Stimulated activated CD4-positive, alpha-beta T cell treated with anti-CD3 and anti-CD28 coated beads, Interleukin-1b, Interleukin-23, amount 100 ng/mL, for 24 hours (primary cell): ENCODE measurements at regions not wholly inside any gene's neighbourhood (a gene's known extent, or its start where the extent isn't known, plus 50 kb on each side); places are given as distances from the start of the nearest gene placed in this dataset.
"Not testable (repeated sequence)": the region's sequence is repeated elsewhere in the genome, so short reads cannot be mapped to it uniquely, and the experiment has no call there.

ENCODE experiments used
- DNase-seq, 4 experiments: peaks; one replicate each; pipeline ENCODE4 v3.0.0-alpha.2; 2020; ENCODE audit warnings: low read depth in 4 of 4, low spot score in 1 of 4

GRCh38 chr6:170003451-170004160 lies 252.2 kb downstream of the ERMARD start:
- no peak for DNase-seq

GRCh38 chr6:170003027-170003426 lies 251.6 kb downstream of the ERMARD start:
- DNase-seq, result no peak

- not testable (repeated sequence) for DNase-seq
Observed at GRCh38 chr6:170001782-170002181, 250.4 kb downstream of the ERMARD start.

DNA sequence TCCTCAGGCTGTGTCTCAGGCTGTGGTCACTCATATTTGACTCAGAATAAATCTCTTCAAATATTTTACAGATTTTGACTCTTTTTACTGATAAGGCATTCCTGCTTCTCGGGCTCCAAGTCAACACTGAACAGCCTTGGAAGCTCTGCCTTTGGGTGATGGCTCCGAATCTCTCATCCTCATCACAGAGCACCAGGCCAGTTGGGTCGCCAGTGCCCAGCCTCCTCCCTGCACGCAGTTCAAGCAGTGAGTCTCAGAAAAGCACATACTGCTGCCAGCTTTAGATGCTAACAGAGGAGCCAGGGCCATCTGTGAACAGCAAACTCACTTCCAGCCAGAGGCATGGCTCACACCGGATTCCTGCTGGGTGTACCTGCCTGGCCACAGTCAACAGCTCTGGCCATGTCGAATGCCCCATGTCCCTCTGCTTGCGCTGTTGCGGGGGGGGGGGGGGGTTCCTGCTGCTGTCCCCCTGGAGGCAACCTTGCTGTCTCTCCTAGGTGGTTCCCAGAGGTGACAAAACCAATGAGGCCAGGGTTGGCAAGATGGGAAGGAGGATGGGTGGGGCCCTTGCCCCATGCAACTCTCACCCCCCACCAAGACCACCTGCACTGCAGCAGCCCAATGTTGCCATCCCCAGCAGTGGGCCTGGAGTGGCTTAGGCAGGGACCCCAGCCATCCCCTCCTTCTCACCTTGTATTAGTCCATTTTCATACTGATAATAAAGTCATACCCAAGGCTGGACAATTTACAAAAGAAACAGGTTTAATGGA lies 248.8 kb downstream of the ERMARD start:
- no peak for DNase-seq

DNA sequence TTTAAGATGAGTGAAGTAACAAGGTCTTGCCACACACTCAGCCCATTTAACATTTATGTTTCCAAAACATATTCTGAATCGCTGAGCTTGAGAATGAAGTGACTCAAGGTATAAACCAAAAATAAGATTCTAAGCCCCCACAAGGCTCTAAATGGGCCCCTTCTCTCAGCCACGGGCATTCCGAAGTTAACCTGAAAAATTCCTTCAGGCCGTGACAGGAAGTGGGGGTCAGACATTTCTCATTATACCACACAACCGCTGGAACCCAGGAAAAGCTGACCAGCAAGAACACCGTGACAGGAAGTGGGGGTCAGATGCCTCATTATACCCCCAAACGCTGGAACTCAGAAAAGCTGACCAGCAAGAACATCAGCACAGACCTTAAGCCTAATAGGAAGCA lies 247.9 kb downstream of the ERMARD start:
- no peak for DNase-seq

GRCh38 chr6:169998457-169998856 lies 247.0 kb downstream of the ERMARD start:
- DNase-seq, result no peak

DNA sequence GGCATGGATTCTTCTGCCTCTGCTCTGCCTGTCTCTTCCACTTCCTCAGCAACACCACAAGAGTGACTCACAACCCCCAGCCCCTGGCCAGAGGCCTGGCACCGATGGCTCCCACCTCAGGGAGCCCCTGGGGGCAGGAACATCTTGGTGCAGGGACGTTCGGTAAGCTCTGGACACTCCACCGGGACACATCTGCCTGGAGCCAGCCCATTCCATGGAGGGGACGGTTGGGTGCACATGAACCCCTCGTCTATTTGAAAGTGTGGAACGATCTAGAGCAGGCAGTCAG lies 246.5 kb downstream of the ERMARD start:
- DNase-seq, result no peak

GRCh38 chr6:169997187-169997929 lies 245.9 kb downstream of the ERMARD start:
- DNase-seq, result no peak

DNA sequence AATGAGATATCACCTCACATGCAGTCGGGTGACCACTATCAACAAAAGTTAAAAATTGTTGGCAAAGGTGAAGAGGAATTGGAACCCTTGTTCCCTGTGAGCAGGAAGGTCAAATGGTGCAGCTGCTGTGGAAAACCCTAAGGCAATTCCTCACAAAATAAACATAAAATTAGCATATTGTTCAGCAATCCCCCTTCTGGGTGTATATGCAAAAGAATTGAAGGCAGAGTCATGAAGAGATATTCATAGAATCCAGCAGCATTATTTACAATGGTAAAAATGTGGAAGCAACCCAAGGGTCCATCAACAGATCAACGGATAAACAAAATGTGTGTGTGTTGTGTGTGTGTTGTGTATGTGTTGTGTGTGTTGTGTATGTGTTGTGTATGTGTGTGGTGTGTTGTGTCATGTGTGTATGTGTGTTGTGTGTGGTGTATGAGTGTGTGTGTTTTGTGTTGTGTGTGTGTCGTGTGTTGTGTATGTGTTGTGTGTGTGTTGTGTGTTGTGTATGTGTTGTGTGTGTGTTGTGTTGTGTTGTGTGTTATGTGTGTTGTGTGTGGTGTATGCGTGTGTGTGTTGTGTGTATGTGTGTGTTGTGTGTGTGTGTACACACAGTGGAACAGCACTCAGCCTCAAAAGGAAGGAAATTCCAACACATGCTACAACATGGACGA lies 245.1 kb downstream of the ERMARD start:
- no peak for DNase-seq

- no peak for DNase-seq
Observed at GRCh38 chr6:169994739-169995138, 243.3 kb downstream of the ERMARD start.

DNA sequence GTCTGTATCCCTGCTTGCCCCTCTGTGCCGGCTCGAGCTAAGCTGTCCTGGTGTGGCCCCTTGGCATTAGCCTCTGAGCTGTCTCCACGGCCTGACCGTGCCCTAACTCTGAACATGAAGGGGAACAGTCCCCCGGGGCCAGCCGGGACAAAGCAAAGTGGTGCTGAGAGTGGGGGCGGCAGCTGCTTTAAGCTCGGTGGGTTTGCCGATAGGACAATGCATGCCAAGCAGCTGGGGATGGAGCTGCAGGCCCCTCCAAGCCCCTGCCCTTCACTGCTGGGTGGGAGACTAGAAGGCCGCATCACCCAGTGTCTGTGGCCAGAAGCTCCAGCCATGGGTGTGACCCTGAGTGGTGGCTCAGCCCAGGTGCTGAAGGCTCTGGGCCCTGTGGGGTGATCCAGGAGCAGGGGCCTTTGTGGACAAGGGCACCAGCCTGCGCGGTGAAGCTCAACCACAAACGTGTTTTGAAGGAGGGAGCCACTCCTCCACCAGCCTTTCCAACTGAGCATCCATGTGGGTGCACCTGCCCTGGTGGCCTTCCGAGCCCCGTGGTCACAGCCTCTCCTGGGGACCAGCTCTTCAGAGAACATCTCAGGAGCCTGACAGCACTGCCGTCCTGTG lies 242.5 kb downstream of the ERMARD start:
- no peak for DNase-seq

DNA sequence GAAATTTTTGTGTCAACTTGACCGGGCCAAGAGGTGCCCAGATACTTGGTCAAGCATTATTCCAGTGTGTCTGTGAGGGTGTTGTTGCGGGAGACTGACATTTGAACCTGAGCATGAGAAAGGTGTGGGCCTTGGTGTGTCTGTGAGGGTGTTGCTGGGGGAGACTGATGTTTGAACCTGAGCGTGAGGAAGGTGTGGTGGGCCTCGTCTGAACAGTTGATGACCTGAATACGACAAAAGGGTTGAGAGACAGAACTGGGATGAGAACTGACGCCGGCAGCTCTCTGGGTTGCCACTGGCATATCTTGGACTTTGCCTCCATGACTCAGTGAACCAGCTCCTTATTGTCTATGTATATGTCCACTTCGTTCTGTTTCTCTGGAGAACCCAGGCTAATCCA lies 240.5 kb downstream of the ERMARD start:
- no peak for DNase-seq

DNA sequence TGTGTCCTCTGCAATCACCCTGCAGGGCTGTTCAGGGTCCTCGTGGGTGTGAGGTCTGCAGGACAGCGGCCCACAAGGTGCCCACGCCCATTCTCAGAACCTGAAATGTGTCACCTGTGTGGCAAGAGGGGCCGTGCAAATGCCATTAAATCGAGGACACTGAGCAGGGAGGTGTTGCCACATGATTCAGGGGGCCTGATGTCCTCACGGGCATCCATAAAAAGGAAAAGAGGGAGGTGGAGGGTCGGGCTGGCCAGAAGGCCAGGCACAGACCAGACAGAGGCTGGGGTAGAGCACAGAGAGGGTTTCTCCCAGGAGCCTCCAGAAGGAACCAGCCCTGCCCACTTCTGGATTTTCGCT lies 239.6 kb downstream of the ERMARD start:
- no peak for DNase-seq

- peak; percentile 16 to 47 (median 32) for DNase-seq
Observed at GRCh38 chr6:169990095-169991030, 238.9 kb downstream of the ERMARD start.

GRCh38 chr6:169989594-169989993 lies 238.2 kb downstream of the ERMARD start:
- DNase-seq, result no peak

DNA sequence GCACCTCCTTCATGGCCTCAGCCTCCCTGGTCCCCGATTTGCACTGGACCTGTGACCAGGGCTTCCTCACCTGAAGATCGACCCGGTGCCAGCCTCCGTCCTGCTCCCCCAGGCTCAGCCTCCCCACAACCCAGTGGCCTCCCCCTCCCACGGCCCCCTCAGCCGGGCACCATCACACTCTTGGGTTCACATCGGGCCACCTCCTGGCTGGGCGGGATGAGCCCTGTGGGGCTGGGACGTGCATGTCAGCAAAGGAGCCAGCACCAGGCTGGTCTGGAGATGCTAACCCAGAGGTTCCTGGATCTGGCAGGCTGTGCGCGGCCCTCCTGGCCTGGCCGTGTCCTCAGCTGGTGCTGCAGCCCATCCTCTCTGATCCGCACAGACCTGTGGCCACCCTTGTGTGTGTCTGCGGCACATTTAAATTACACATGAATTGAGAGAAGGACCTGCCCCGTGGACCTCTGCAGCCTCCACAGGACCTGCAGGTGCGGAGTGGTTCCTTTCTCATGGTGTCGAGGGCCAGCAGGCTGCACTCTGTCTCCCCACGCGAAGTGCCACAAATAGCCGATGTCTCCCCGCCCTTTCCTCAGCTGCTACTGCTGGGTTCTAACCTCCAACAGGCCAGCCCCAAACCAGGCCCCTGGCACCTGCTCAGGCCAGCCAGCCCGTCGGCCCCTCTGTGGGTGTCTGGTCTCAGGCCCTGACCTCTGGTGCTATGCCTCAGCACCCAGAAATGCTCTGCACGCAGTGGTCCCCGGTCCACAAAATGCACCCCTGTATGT lies 237.5 kb downstream of the ERMARD start:
- DNase-seq, result no peak

DNA sequence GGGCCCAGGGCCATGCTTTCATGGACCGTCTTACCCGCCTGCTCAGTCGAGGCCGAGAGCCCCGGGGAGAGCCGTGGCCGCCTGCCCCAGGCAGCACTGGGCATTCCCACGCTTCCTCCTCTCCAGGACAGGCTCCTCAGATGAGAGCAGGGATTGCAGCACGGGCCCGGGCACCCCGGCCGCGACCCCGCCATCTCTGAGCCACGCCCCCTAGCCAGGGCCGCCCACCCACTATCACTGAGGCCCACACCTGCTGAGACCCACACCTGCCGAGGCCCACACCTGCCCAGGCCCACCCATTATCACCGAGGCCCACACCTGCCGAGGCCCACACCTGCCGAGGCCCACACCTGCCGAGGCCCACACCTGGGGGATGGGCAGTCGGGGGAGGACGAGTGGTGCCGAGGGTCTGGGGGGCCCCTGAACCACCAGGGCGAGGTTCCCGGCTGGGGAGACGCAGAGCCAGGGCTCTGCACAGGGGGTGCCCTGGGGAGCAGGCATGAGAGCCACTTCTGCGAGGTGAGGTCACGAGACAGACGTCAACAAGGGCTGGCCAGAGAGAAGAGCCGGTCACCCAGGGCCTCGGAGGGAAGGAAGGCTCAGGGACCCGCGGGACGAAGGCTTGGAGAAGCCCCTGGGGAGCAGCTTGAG lies 235.6 kb downstream of the ERMARD start:
- no peak for DNase-seq

- DNase-seq, result no peak
Observed at GRCh38 chr6:169986171-169986847, 234.9 kb downstream of the ERMARD start.
